ENCODE measurements at regions not wholly inside any gene's neighbourhood (a gene's known extent, or its start where the extent isn't known, plus 50 kb on each side); places are given as distances from the start of the nearest gene placed in this dataset.
"Not testable (repeated sequence)": the region's sequence is repeated elsewhere in the genome, so short reads cannot be mapped to it uniquely, and the experiment has no call there.

DNA sequence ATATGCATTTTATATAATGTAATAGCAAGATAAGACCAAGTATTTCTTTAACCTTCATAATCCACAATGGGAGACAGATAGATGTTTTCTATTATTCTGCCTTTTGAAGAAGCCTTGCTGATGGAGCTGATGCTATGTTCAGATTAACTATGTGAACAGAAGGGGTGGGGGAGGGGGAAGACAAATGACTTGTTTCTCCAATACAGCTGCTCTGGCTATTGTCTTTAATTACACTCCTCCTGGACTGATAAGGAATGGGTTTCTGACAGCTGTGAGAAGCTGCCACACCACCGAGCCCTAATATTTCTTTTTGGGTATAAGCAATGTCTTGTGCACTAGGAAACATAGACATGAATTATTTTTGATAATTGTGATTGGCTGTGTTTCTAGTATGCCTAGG is 62.0 kb downstream of the CAVIN4 start:
- H3K9me3 ChIP-seq, result no peaks in the 10 kb centered on the region

DNA sequence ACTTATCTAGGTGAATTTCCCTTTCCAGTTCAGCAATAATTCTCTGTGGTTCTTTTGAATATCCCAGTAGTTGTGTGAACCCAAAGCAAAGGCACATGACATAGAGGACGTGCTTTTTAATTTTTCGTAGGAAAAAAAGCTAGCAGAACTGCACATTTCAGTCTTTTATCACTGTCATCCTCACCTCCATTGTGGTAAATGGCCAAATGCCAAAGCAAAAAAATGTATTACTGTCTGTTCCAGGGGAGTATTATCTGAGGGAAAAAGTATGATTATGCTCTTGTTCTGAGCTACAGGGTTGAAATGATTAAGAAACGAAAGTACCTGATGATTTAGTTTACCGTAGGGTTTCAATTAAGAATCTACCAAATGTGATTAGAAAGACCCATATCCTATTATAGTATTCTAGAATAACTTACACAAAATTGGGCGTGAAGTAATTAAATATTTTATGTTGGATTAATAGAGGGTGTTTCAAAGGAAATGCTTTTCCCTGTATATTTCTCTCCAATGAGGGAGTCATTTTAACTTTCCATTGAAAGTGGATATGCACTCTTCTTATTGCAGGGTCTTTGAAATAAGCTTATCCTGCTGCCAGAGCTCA is 62.7 kb downstream of the CAVIN4 start:
- Histone ChIP-seq H3K4me3 (replicated peaks in 1 of 3) (no peak overlapping the region), H3K36me3 (no peaks in the 10 kb centered on the region), H3K27ac (no peak overlapping the region), H3K9me3 (no peaks in the 10 kb centered on the region), H3K27me3 (no peaks in the 10 kb centered on the region), H3K4me1 (no peaks in the 10 kb centered on the region)
- TF ChIP-seq POLR2A (IDR thresholded peaks at IDR 0.05), result no peak
- 78 to 82% methylated on average over 5 of the region's 5 CpGs for WGBS, 2 donors
- no peak for DNase-seq
- intact Hi-C loops (cut with DNase I), result no loop called here

More for the DNA sequence above, 62.0 kb downstream of the CAVIN4 start:
- 70 to 71% methylated on average over 1 of the region's 1 CpG for WGBS, 2 donors
- no peak for TF ChIP-seq POLR2A (IDR thresholded peaks at IDR 0.05)
- intact Hi-C loops (cut with DNase I), result no loop called here
- H3K4me1 ChIP-seq, result no peaks in the 10 kb centered on the region
- H3K27ac ChIP-seq, result no peak overlapping the region
- no peak overlapping the region for H3K4me3 ChIP-seq (replicated peaks in 1 of 3)
- H3K27me3 ChIP-seq, result no peaks in the 10 kb centered on the region
- DNase-seq, result no peak
- H3K36me3 ChIP-seq, result no peaks in the 10 kb centered on the region

- no peak overlapping the region for H3K27ac ChIP-seq
- H3K9me3 ChIP-seq, result no peaks in the 10 kb centered on the region
- 60 to 68% methylated on average over 2 of the region's 2 CpGs for WGBS, 2 donors
- H3K4me1 ChIP-seq, result no peaks in the 10 kb centered on the region
- no peak for TF ChIP-seq POLR2A (IDR thresholded peaks at IDR 0.05)
- TF ChIP-seq, protein P1, sequence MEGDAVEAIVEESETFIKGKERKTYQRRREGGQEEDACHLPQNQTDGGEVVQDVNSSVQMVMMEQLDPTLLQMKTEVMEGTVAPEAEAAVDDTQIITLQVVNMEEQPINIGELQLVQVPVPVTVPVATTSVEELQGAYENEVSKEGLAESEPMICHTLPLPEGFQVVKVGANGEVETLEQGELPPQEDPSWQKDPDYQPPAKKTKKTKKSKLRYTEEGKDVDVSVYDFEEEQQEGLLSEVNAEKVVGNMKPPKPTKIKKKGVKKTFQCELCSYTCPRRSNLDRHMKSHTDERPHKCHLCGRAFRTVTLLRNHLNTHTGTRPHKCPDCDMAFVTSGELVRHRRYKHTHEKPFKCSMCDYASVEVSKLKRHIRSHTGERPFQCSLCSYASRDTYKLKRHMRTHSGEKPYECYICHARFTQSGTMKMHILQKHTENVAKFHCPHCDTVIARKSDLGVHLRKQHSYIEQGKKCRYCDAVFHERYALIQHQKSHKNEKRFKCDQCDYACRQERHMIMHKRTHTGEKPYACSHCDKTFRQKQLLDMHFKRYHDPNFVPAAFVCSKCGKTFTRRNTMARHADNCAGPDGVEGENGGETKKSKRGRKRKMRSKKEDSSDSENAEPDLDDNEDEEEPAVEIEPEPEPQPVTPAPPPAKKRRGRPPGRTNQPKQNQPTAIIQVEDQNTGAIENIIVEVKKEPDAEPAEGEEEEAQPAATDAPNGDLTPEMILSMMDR (IDR thresholded peaks at IDR 0.05), result no peak
- intact Hi-C loops (cut with DNase I), result no loop called here
- DNase-seq, result no peak
- H3K36me3 ChIP-seq, result no peaks in the 10 kb centered on the region
- H3K4me3 ChIP-seq (replicated peaks in 1 of 3), result no peak overlapping the region
- H3K27me3 ChIP-seq, result no peaks in the 10 kb centered on the region
These were observed 63.3 kb downstream of the CAVIN4 start for GRCh38 chr9:100641166-100641565.

DNA sequence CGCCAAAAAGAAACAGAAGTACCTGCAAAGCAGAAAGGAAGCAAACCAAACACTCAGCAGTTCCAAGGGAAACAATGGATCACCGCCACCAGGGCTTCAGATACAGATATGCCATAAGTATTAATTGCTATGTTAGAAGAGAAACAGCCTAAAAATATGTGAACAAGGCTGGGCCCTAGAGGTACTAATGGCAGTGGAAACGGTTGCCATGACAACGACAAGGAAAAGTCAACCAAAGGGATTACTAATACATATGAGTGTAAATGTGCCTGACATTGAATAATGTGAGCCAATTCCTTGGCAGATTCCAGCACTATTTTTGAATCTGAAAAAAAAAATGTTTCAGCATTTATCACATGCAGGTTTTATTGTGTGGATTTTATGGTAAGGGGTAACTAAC is 75.0 kb downstream of the CAVIN4 start:
- no peaks in the 10 kb centered on the region for H3K36me3 ChIP-seq
- intact Hi-C loops (cut with DNase I), result no loop called here
- H3K27ac ChIP-seq, result no peak overlapping the region
- DNase-seq, result no peak
- H3K4me3 ChIP-seq (replicated peaks in 1 of 3), result no peak overlapping the region
- H3K9me3 ChIP-seq, result no peaks in the 10 kb centered on the region
- TF ChIP-seq POLR2A (IDR thresholded peaks at IDR 0.05), result no peak
- TF ChIP-seq, protein P1 (IDR thresholded peaks at IDR 0.05), result no peak
- 78 to 81% methylated on average over 4 of the region's 4 CpGs for WGBS, 2 donors
- no peaks in the 10 kb centered on the region for H3K27me3 ChIP-seq
- no peaks in the 10 kb centered on the region for H3K4me1 ChIP-seq

- H3K27me3 ChIP-seq, result no peaks in the 10 kb centered on the region
- no peaks in the 10 kb centered on the region for H3K4me1 ChIP-seq
- DNase-seq, result no peak
- no peaks in the 10 kb centered on the region for H3K9me3 ChIP-seq
- H3K27ac ChIP-seq, result no peak overlapping the region
- no peak for TF ChIP-seq POLR2A (IDR thresholded peaks at IDR 0.05)
- TF ChIP-seq, protein P1 (IDR thresholded peaks at IDR 0.05), result no peak
- intact Hi-C loops (cut with DNase I), result no loop called here
- H3K36me3 ChIP-seq, result no peaks in the 10 kb centered on the region
- H3K4me3 ChIP-seq (replicated peaks in 1 of 3), result no peak overlapping the region
- WGBS, 2 donors, result 78 to 86% methylated on average over 4 of the region's 4 CpGs
These were observed 75.9 kb downstream of the CAVIN4 start for GRCh38 chr9:100653643-100654334.

GRCh38 chr9:100656851-100657250 is 79.0 kb downstream of the CAVIN4 start:
- H3K4me1 ChIP-seq; intact Hi-C loops (cut with DNase I); H3K27me3 ChIP-seq; H3K27ac ChIP-seq; H3K36me3 ChIP-seq; H3K9me3 ChIP-seq; H3K4me3 ChIP-seq (replicated peaks in 1 of 3); DNase-seq: not testable (repeated sequence)
- WGBS, 2 donors, result 74 to 85% methylated on average over 2 of the region's 2 CpGs

Data from thyroid gland (tissue), 4 donors.